Neural cell (in vitro differentiated cells): ENCODE measurements at regions not wholly inside any gene's neighbourhood (a gene's known extent, or its start where the extent isn't known, plus 50 kb on each side); places are given as distances from the start of the nearest gene placed in this dataset.

ENCODE experiments used
- EP300 ChIP-seq: fragments of 450-650 bp; conservative IDR thresholded peaks from 2 replicates; pipeline ENCODE4 v1.6.1; 2014; ENCODE audit warnings: antibody characterized with exemption, mild to moderate bottlenecking, moderate library complexity; ENCODE audit not compliant: poor library complexity, severe bottlenecking
- EZH2 ChIP-seq: fragments of 200-600, 300-800 bp; shearing (Covaris generic), sonication (generic); IDR thresholded peaks from 2 replicates; pipeline ENCODE4 v1.6.1; 2014; ENCODE audit warnings: antibody characterized with exemption, low read length, borderline replicate concordance, mild to moderate bottlenecking; ENCODE audit not compliant: insufficient read depth, poor library complexity, severe bottlenecking
- MXI1 ChIP-seq: fragments of 450-650 bp; conservative IDR thresholded peaks from 2 replicates; pipeline ENCODE4 v1.6.1; 2014; ENCODE audit warnings: antibody characterized with exemption, mild to moderate bottlenecking; ENCODE audit not compliant: poor library complexity, severe bottlenecking
- POLR2AphosphoS5 ChIP-seq: IDR thresholded peaks from 2 replicates; pipeline ENCODE4 v1.6.1; 2012
- RAD21 ChIP-seq: fragments of 450-650 bp; conservative IDR thresholded peaks from 2 replicates; pipeline ENCODE4 v1.6.1; 2014; ENCODE audit warnings: antibody characterized with exemption, mild to moderate bottlenecking, moderate library complexity
- TAF1 ChIP-seq: IDR thresholded peaks from 2 replicates; pipeline ENCODE4 v1.6.1; 2012; ENCODE audit warnings: low read depth
- TF ChIP-seq, protein P1 (sequence below): fragments of 450-650 bp; IDR thresholded peaks from 2 replicates; pipeline ENCODE4 v1.5.1; 2014; ENCODE audit warnings: antibody characterized with exemption, mild to moderate bottlenecking, moderate library complexity; ENCODE audit not compliant: poor library complexity, severe bottlenecking

DNA sequence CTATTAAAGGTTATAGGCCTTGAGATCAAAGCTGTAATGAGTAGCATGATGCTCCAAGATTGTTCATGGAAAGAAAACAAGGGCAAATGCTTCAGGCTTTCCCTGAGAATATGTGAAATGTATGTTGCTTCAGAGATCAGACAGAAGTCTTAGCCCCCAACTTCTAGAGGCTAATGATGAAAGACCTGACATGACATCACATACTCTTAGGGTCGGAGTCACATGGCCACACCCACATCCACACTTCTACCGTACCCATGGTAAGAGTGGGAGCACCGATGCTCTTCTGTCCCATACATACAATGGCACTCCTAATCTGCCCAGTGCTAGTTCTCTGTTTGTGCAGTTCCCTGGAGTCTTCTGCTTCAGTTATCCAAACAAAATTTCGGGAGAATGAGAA, 111.9 kb upstream of the ACSL4 start:
- TF ChIP-seq, protein P1, sequence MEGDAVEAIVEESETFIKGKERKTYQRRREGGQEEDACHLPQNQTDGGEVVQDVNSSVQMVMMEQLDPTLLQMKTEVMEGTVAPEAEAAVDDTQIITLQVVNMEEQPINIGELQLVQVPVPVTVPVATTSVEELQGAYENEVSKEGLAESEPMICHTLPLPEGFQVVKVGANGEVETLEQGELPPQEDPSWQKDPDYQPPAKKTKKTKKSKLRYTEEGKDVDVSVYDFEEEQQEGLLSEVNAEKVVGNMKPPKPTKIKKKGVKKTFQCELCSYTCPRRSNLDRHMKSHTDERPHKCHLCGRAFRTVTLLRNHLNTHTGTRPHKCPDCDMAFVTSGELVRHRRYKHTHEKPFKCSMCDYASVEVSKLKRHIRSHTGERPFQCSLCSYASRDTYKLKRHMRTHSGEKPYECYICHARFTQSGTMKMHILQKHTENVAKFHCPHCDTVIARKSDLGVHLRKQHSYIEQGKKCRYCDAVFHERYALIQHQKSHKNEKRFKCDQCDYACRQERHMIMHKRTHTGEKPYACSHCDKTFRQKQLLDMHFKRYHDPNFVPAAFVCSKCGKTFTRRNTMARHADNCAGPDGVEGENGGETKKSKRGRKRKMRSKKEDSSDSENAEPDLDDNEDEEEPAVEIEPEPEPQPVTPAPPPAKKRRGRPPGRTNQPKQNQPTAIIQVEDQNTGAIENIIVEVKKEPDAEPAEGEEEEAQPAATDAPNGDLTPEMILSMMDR: no peak
- no peak for TF ChIP-seq EZH2
- no peak for TF ChIP-seq POLR2AphosphoS5
- no peak for TF ChIP-seq TAF1
- TF ChIP-seq MXI1: no peak
- TF ChIP-seq EP300: no peak
- no peak for TF ChIP-seq RAD21
